MCF 10A (cell line): ENCODE measurements at regions not wholly inside any gene's neighbourhood (a gene's known extent, or its start where the extent isn't known, plus 50 kb on each side); places are given as distances from the start of the nearest gene placed in this dataset.

Experiments used
- BruUV-seq: library from RNA; stranded (reverse); fragments of 400-500 nt; replicated peaks from 2 replicates; lab custom pipeline; 2021; lab: Mats Ljungman, UMichigan
- CTCF ChIA-PET: fragments of 300-600 bp; sonication (Branson Sonifier 250); formaldehyde crosslinking; extraction: SDS; loops from one replicate; lab custom pipeline; 2021; ENCODE audit warnings: antibody characterized with exemption, inconsistent platforms; lab: Yijun Ruan, JAX
- POLR2A ChIA-PET: fragments of 300-600, 350-650 bp; sonication (Branson Sonifier 250); formaldehyde crosslinking; extraction: SDS; loops from one replicate; lab custom pipeline; 2020; ENCODE audit warnings: antibody characterized with exemption, inconsistent platforms; lab: Yijun Ruan, JAX
- DNase-seq: peaks from one replicate; pipeline ENCODE4 v3.0.0-alpha.2; 2018; ENCODE audit not compliant: unreplicated experiment
- H3K27ac Mint-ChIP-seq: one replicate; pipeline ENCODE4 v1.8.0; 2022; ENCODE audit warnings: mild to moderate bottlenecking, low read depth, mixed read lengths; ENCODE audit not compliant: unreplicated experiment
- H3K27me3 Mint-ChIP-seq: one replicate; pipeline ENCODE4 v1.8.0; 2022; ENCODE audit warnings: mixed read lengths; ENCODE audit not compliant: insufficient read depth, unreplicated experiment
- H3K36me3 Mint-ChIP-seq: one replicate; pipeline ENCODE4 v1.8.0; 2022; ENCODE audit warnings: mild to moderate bottlenecking, moderate library complexity, mixed read lengths; ENCODE audit not compliant: insufficient read depth, unreplicated experiment
- H3K4me1 Mint-ChIP-seq: one replicate; pipeline ENCODE4 v1.8.0; 2022; ENCODE audit warnings: mixed read lengths; ENCODE audit not compliant: insufficient read depth, unreplicated experiment
- H3K4me3 Mint-ChIP-seq: one replicate; pipeline ENCODE4 v1.8.0; 2022; ENCODE audit warnings: mild to moderate bottlenecking, moderate library complexity, mixed read lengths; ENCODE audit not compliant: unreplicated experiment
- H3K9me3 Mint-ChIP-seq: one replicate; pipeline ENCODE4 v1.8.0; 2022; ENCODE audit warnings: mixed read lengths; ENCODE audit not compliant: unreplicated experiment
- CTCF ChIP-seq: fragments of 200-600 bp; IDR thresholded peaks from one replicate; pipeline ENCODE4 v1.8.0; 2022; ENCODE audit warnings: antibody characterized with exemption, mild to moderate bottlenecking; ENCODE audit not compliant: unreplicated experiment
- intact Hi-C: fragments of 100-400 bp; cut with micrococcal nuclease; formaldehyde crosslinking; loops from 2 replicates; pipeline ENCODE4 v1.14.1; 2022

DNA sequence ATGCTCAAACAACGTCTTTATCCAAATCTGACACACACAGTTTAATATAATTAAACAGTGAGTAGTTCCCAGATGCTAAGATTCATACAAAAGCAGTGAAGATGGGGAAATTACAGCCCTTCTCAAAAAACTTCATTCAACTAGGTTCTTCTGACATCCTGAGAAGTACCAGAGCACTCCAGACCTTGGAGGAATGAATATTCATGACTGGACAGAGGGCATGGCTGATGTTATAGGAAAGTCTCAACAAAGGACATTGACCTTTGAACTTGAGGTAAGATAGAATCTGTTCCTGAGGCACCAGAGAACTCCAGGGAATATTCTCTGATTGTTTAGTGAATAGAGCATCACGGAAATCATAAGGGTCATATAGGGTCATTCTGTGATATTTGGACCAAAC is 106.4 kb upstream of the SLC5A12 start:
- Mint-ChIP-seq H3K9me3 (peaks cover 14% of the 10 kb centered on the region), H3K27me3 (no peaks in the 10 kb centered on the region), H3K4me1 (no peaks in the 10 kb centered on the region), H3K27ac (no peak overlapping the region), H3K36me3 (peaks cover 6% of the 10 kb centered on the region), H3K4me3 (no peak overlapping the region)
- POLR2A ChIA-PET, result no interaction called here
- DNase-seq, result no peak
- CTCF ChIA-PET, result no interaction called here
- intact Hi-C loops, result loop anchor here (10.0 kb wide), 1 partner anchor 167 kb away; the partner anchor contains the start of gene FIBIN
- no peak for TF ChIP-seq CTCF
- BruUV-seq, result no TSS peak

DNA sequence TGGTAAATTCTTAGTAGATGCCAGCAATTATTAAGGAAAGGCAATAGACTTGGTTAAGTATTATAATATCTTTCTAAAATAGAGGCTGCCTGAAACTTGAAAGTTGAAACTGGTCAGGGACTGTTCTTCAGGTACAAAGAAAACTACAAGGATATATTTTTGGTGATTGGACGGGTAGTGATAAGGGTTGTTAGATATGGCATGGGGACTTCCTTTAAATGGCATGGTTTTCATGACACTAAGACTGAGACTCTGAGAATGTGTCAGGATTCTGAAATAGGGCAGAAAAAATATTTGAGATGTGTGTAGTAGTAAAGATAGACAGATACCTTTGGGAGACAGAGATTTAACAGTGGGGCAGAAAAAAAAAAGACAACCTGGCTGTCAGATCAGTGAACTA is 108.4 kb upstream of the SLC5A12 start:
- BruUV-seq, result no TSS peak
- H3K36me3 Mint-ChIP-seq, result no peaks in the 10 kb centered on the region
- intact Hi-C loops, result no loop called here
- DNase-seq, result no peak
- peaks cover 4% of the 10 kb centered on the region for H3K9me3 Mint-ChIP-seq
- no peak for TF ChIP-seq CTCF
- no peak overlapping the region for H3K27ac Mint-ChIP-seq
- POLR2A ChIA-PET, result interaction anchor here (0.7 to 1.4 kb wide), 2 partner anchors 10 to 177 kb away, joined by 3 to 6 read pairs; no protein-coding TSS in a partner anchor
- H3K4me1 Mint-ChIP-seq, result no peaks in the 10 kb centered on the region
- CTCF ChIA-PET, result interaction anchor here (0.5 to 1.2 kb wide), 3 partner anchors 49 to 180 kb away, joined by 3 to 4 read pairs (median 4); no protein-coding TSS in a partner anchor
- H3K27me3 Mint-ChIP-seq, result no peaks in the 10 kb centered on the region
- H3K4me3 Mint-ChIP-seq, result no peak overlapping the region

- ChIA-PET CTCF (interaction anchor here (0.5 to 1.3 kb wide), 3 partner anchors 13 to 181 kb away, joined by 3 to 5 read pairs (median 4); no protein-coding TSS in a partner anchor), POLR2A (interaction anchor here (0.7 to 1.4 kb wide), 2 partner anchors 10 to 176 kb away, joined by 3 to 6 read pairs; no protein-coding TSS in a partner anchor)
- intact Hi-C loops, result no loop called here
- H3K36me3 Mint-ChIP-seq, result no peaks in the 10 kb centered on the region
- no TSS peak for BruUV-seq
- DNase-seq, result peak; percentile 35
- no peak overlapping the region for H3K4me3 Mint-ChIP-seq
- no peak for TF ChIP-seq CTCF
- no peaks in the 10 kb centered on the region for H3K4me1 Mint-ChIP-seq
- H3K27me3 Mint-ChIP-seq, result no peaks in the 10 kb centered on the region
- no peaks in the 10 kb centered on the region for H3K9me3 Mint-ChIP-seq
- H3K27ac Mint-ChIP-seq, result no peak overlapping the region
Measured at GRCh38 chr11:26830757-26831156, 108.9 kb upstream of the SLC5A12 start.

DNA sequence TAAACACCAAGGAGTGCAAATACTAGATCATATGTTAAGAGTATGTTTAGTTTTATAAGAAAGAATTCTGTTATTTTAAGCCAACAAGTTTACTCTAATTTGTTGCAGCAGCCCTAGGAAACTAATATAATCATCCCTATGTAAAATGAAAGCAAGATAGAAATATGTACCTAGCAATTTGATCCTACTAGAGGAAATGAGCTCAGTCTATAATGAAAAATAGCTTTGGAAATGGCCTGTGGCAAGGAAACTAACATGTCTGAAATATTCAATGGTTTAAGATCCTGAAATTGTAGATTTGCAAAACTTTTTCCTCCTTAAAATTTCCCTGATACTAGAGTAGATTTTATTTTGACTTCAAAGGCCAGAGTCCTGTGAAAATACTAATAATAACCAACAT is 112.7 kb upstream of the SLC5A12 start:
- no TSS peak for BruUV-seq
- ChIA-PET CTCF (no interaction called here), POLR2A (no interaction called here)
- intact Hi-C loops, result no loop called here
- no peak for DNase-seq
- Mint-ChIP-seq H3K9me3 (no peaks in the 10 kb centered on the region), H3K36me3 (peaks cover 6% of the 10 kb centered on the region), H3K4me1 (no peaks in the 10 kb centered on the region), H3K27me3 (no peaks in the 10 kb centered on the region), H3K27ac (no peak overlapping the region), H3K4me3 (no peak overlapping the region)
- no peak for TF ChIP-seq CTCF
